DND-41 (cell line): ENCODE measurements at regions not wholly inside any gene's neighbourhood (a gene's known extent, or its start where the extent isn't known, plus 50 kb on each side); places are given as distances from the start of the nearest gene placed in this dataset.

Source experiments
- EZH2 ChIP-seq: IDR thresholded peaks from 3 replicates; pipeline ENCODE4 v1.6.1; 2012; ENCODE audit warnings: borderline replicate concordance, low read depth, mild to moderate bottlenecking, moderate library complexity, low read length, inconsistent platforms; ENCODE audit not compliant: severe bottlenecking
- TF ChIP-seq, protein P1 (sequence below): IDR thresholded peaks from 2 replicates; pipeline ENCODE4 v1.5.1; 2012; ENCODE audit warnings: borderline replicate concordance, low read length, moderate library complexity, mild to moderate bottlenecking; ENCODE audit not compliant: poor library complexity, severe bottlenecking; ENCODE audit errors: extremely low read depth

DNA sequence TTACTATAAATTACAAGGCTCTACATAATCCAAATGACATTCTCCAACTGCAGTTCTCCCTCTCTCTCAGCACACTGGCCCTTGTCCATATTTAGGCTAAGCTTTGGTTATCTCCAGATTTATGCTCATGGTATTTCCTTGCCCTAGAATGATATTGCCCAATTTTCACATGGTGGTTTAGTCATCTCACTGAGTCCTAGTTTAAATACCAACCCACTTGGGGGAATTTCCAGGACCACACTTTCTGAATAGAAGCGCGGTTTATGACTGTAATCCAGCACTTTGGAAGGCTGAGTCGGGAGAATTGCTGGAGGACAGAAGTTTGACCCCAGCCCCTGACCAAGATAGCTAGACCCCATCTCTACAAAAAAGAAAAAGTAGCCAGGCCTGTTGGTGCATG lies 280.1 kb upstream of the MON1B start:
- TF ChIP-seq, protein P1, sequence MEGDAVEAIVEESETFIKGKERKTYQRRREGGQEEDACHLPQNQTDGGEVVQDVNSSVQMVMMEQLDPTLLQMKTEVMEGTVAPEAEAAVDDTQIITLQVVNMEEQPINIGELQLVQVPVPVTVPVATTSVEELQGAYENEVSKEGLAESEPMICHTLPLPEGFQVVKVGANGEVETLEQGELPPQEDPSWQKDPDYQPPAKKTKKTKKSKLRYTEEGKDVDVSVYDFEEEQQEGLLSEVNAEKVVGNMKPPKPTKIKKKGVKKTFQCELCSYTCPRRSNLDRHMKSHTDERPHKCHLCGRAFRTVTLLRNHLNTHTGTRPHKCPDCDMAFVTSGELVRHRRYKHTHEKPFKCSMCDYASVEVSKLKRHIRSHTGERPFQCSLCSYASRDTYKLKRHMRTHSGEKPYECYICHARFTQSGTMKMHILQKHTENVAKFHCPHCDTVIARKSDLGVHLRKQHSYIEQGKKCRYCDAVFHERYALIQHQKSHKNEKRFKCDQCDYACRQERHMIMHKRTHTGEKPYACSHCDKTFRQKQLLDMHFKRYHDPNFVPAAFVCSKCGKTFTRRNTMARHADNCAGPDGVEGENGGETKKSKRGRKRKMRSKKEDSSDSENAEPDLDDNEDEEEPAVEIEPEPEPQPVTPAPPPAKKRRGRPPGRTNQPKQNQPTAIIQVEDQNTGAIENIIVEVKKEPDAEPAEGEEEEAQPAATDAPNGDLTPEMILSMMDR: no peak
- no peak for TF ChIP-seq EZH2
